SU-DHL-6 (cell line): ENCODE measurements at regions not wholly inside any gene's neighbourhood (a gene's known extent, or its start where the extent isn't known, plus 50 kb on each side); places are given as distances from the start of the nearest gene placed in this dataset.

Experiments
- H2AFZ ChIP-seq: fragments of 200-600 bp; sonication (generic); 2 replicates; pipeline ENCODE4 v1.6.1; 2014; ENCODE audit warnings: low read depth, mild to moderate bottlenecking, moderate library complexity, mixed read lengths, antibody characterized with exemption, low read length; ENCODE audit not compliant: severe bottlenecking
- H3F3A ChIP-seq: fragments of 200-600 bp; shearing (Covaris generic); 2 replicates; pipeline ENCODE4 v1.6.0; 2016; ENCODE audit warnings: antibody characterized with exemption, mild to moderate bottlenecking; ENCODE audit not compliant: insufficient read depth
- H3K27ac ChIP-seq: fragments of 200-600 bp; sonication (generic); 2 replicates; pipeline ENCODE4 v1.5.1; 2016; ENCODE audit warnings: low read depth, mild to moderate bottlenecking, low read length, moderate library complexity, mixed read lengths
- H3K27me3 ChIP-seq: fragments of 200-600 bp; sonication (generic), shearing (Covaris generic); 2 replicates; pipeline ENCODE4 v1.6.0; 2014; ENCODE audit warnings: mild to moderate bottlenecking, low read length
- H3K36me3 ChIP-seq: fragments of 200-600 bp; sonication (generic); 2 replicates; pipeline ENCODE4 v1.6.1; 2014; ENCODE audit warnings: mild to moderate bottlenecking, low read length, mixed read lengths
- H3K4me2 ChIP-seq: fragments of 300-600, 200-600 bp; shearing (Covaris generic), sonication (generic); 2 replicates; pipeline ENCODE4 v1.6.0; 2014; ENCODE audit warnings: low read length, low read depth, mild to moderate bottlenecking; ENCODE audit not compliant: poor library complexity, severe bottlenecking
- H3K4me3 ChIP-seq: fragments of 200-600 bp; sonication (generic); 2 replicates; pipeline ENCODE4 v1.5.1; 2014; ENCODE audit warnings: antibody characterized with exemption, low read length, mild to moderate bottlenecking, mixed read lengths; ENCODE audit not compliant: insufficient read depth, poor library complexity, severe bottlenecking
- H3K79me2 ChIP-seq: fragments of 200-600 bp; sonication (generic); 2 replicates; pipeline ENCODE4 v1.6.1; 2014; ENCODE audit warnings: mild to moderate bottlenecking, low read length, moderate library complexity; ENCODE audit not compliant: insufficient read depth
- H3K9ac ChIP-seq: fragments of 200-600 bp; sonication (generic); 2 replicates; pipeline ENCODE4 v1.7.0; 2014; ENCODE audit warnings: mild to moderate bottlenecking, low read length
- H3K9me2 ChIP-seq: fragments of 200-600 bp; sonication (generic); replicated peaks from 2 replicates; pipeline ENCODE4 v1.6.1; 2014; ENCODE audit warnings: low read length; ENCODE audit not compliant: insufficient read depth
- H3K9me3 ChIP-seq: fragments of 200-600 bp; sonication (generic); 2 replicates; pipeline ENCODE4 v1.6.1; 2014; ENCODE audit warnings: low read length, mixed read lengths; ENCODE audit not compliant: insufficient read depth
- H4K20me1 ChIP-seq: fragments of 200-600 bp; sonication (generic); 2 replicates; pipeline ENCODE4 v1.6.1; 2014; ENCODE audit warnings: low read depth, mild to moderate bottlenecking, antibody characterized with exemption, low read length, moderate library complexity, mixed read lengths
- CTCF ChIP-seq: fragments of 200-600 bp; sonication (generic); IDR thresholded peaks from one replicate; pipeline ENCODE4 v1.5.1; 2017; ENCODE audit warnings: antibody characterized with exemption, mild to moderate bottlenecking, low read length, moderate library complexity; ENCODE audit not compliant: insufficient read depth, poor library complexity, severe bottlenecking
- EZH2phosphoT487 ChIP-seq: fragments of 200-600 bp; sonication (generic), shearing (Covaris generic); conservative IDR thresholded peaks from 2 replicates; pipeline ENCODE4 v1.6.1; 2018; ENCODE audit warnings: mild to moderate bottlenecking, antibody characterized with exemption, low read length, moderate library complexity, mixed read lengths

GRCh38 chr16:35146723-35147458 is 1687.5 kb downstream of the TP53TG3F start:
- Histone ChIP-seq H3K9me3 (no peaks in the 10 kb centered on the region), H3K27me3 (no peaks in the 10 kb centered on the region), H4K20me1 (no peaks in the 10 kb centered on the region), H3K79me2 (no peaks in the 10 kb centered on the region), H2AFZ (no peak overlapping the region), H3K9me2 (no peaks in the 10 kb centered on the region), H3K27ac (no peak overlapping the region), H3K9ac (no peak overlapping the region), H3K36me3 (no peaks in the 10 kb centered on the region), H3K4me2 (no peak overlapping the region), H3F3A (no peaks in the 10 kb centered on the region), H3K4me3 (no peak overlapping the region)
- TF ChIP-seq CTCF, result no peak
- no peak for TF ChIP-seq EZH2phosphoT487

- Histone ChIP-seq H3K9me2 (no peaks in the 10 kb centered on the region), H2AFZ (no peak overlapping the region), H3K27me3 (no peaks in the 10 kb centered on the region), H3K9ac (no peak overlapping the region), H3K4me2 (no peak overlapping the region), H3F3A (no peaks in the 10 kb centered on the region), H3K36me3 (no peaks in the 10 kb centered on the region), H4K20me1 (no peaks in the 10 kb centered on the region), H3K4me3 (no peak overlapping the region), H3K79me2 (no peaks in the 10 kb centered on the region), H3K9me3 (no peaks in the 10 kb centered on the region), H3K27ac (no peak overlapping the region)
- no peak for TF ChIP-seq CTCF
- TF ChIP-seq EZH2phosphoT487, result no peak
Observed at GRCh38 chr16:35147556-35148504, 1688.4 kb downstream of the TP53TG3F start.

GRCh38 chr16:35148748-35149147 is 1689.3 kb downstream of the TP53TG3F start:
- TF ChIP-seq CTCF, result no peak
- no peak for TF ChIP-seq EZH2phosphoT487
- H3K27me3 ChIP-seq, result no peaks in the 10 kb centered on the region
- H4K20me1 ChIP-seq, result no peaks in the 10 kb centered on the region
- no peak overlapping the region for H3K4me3 ChIP-seq
- no peak overlapping the region for H3K9ac ChIP-seq
- H3K27ac ChIP-seq, result no peak overlapping the region
- H3K9me2 ChIP-seq, result no peaks in the 10 kb centered on the region
- no peak overlapping the region for H2AFZ ChIP-seq
- no peaks in the 10 kb centered on the region for H3K79me2 ChIP-seq
- no peaks in the 10 kb centered on the region for H3F3A ChIP-seq
- no peak overlapping the region for H3K4me2 ChIP-seq
- no peaks in the 10 kb centered on the region for H3K9me3 ChIP-seq
- no peaks in the 10 kb centered on the region for H3K36me3 ChIP-seq
